AG08395 (cell line): ENCODE measurements at regions not wholly inside any gene's neighbourhood (a gene's known extent, or its start where the extent isn't known, plus 50 kb on each side); places are given as distances from the start of the nearest gene placed in this dataset.
"Not testable (repeated sequence)": the region's sequence is repeated elsewhere in the genome, so short reads cannot be mapped to it uniquely, and the experiment has no call there.

Experiments
- DNase-seq: peaks from one replicate; pipeline ENCODE4 v3.0.0; 2012; ENCODE audit warnings: mixed read lengths, low spot score

GRCh38 chr7:126177782-126178181 lies 1075.0 kb downstream of the GRM8 start:
- no peak for DNase-seq

GRCh38 chr7:126166645-126167044 lies 1086.1 kb downstream of the GRM8 start:
- no peak for DNase-seq

- DNase-seq, result no peak
Measured at GRCh38 chr7:126163647-126164046, 1089.1 kb downstream of the GRM8 start.

- no peak for DNase-seq
Measured at GRCh38 chr7:126157391-126157790, 1095.3 kb downstream of the GRM8 start.

GRCh38 chr7:126150278-126150958 lies 1102.3 kb downstream of the GRM8 start:
- no peak for DNase-seq

- DNase-seq, result no peak
Measured at GRCh38 chr7:126140858-126141466, 1111.8 kb downstream of the GRM8 start.

GRCh38 chr7:126119981-126120380 lies 1132.8 kb downstream of the GRM8 start:
- no peak for DNase-seq

GRCh38 chr7:126103582-126103981 lies 1149.2 kb downstream of the GRM8 start:
- no peak for DNase-seq

GRCh38 chr7:126083014-126083413 lies 1153.4 kb upstream of the POT1 start:
- DNase-seq, result no peak

- no peak for DNase-seq
Measured at GRCh38 chr7:126079581-126079980, 1150.0 kb upstream of the POT1 start.

- DNase-seq, result no peak
Measured at GRCh38 chr7:126079151-126079550, 1149.5 kb upstream of the POT1 start.

- no peak for DNase-seq
Measured at GRCh38 chr7:126065766-126066165, 1136.1 kb upstream of the POT1 start.

GRCh38 chr7:126057979-126058378 lies 1128.4 kb upstream of the POT1 start:
- no peak for DNase-seq

GRCh38 chr7:126056613-126057012 lies 1127.0 kb upstream of the POT1 start:
- not testable (repeated sequence) for DNase-seq

- DNase-seq, result no peak
Measured at GRCh38 chr7:126052229-126052628, 1122.6 kb upstream of the POT1 start.

GRCh38 chr7:126044662-126045061 lies 1115.0 kb upstream of the POT1 start:
- no peak for DNase-seq

- DNase-seq, result no peak
Measured at GRCh38 chr7:126041472-126041871, 1111.8 kb upstream of the POT1 start.

- no peak for DNase-seq
Measured at GRCh38 chr7:126040114-126041045, 1110.8 kb upstream of the POT1 start.

GRCh38 chr7:126026421-126027088 lies 1096.9 kb upstream of the POT1 start:
- DNase-seq, result no peak

GRCh38 chr7:126022452-126022851 lies 1092.8 kb upstream of the POT1 start:
- DNase-seq, result no peak

- DNase-seq, result no peak
Measured at GRCh38 chr7:126016722-126017121, 1087.1 kb upstream of the POT1 start.

GRCh38 chr7:126005064-126005463 lies 1075.4 kb upstream of the POT1 start:
- no peak for DNase-seq
